HuH-7.5 (cell line): ENCODE measurements at regions not wholly inside any gene's neighbourhood (a gene's known extent, or its start where the extent isn't known, plus 50 kb on each side); places are given as distances from the start of the nearest gene placed in this dataset.
A peak's percentile ranks its signal among the peaks of the same experiment; 100 is the strongest.
"Not testable (repeated sequence)": the region's sequence is repeated elsewhere in the genome, so short reads cannot be mapped to it uniquely, and the experiment has no call there.

ENCODE experiments used
- DNase-seq: peaks from one replicate; pipeline ENCODE4 v3.0.0; 2011; ENCODE audit warnings: low spot score

- no peak for DNase-seq
Measured at GRCh38 chr6:4378319-4378996, 243.1 kb upstream of the ECI2 start.

GRCh38 chr6:4377603-4378002 lies 242.2 kb upstream of the ECI2 start:
- DNase-seq = no peak

GRCh38 chr6:4374216-4374615 lies 238.8 kb upstream of the ECI2 start:
- no peak for DNase-seq

- no peak for DNase-seq
Measured at GRCh38 chr6:4372866-4373265, 237.5 kb upstream of the ECI2 start.

GRCh38 chr6:4371207-4371921 lies 236.0 kb upstream of the ECI2 start:
- DNase-seq = no peak

GRCh38 chr6:4370066-4370465 lies 234.7 kb upstream of the ECI2 start:
- no peak for DNase-seq

GRCh38 chr6:4369616-4370015 lies 234.2 kb upstream of the ECI2 start:
- DNase-seq = no peak

- DNase-seq = no peak
Measured at GRCh38 chr6:4368649-4369048, 233.3 kb upstream of the ECI2 start.

- DNase-seq = no peak
Measured at GRCh38 chr6:4367643-4368042, 232.3 kb upstream of the ECI2 start.

- no peak for DNase-seq
Measured at GRCh38 chr6:4366635-4367395, 231.4 kb upstream of the ECI2 start.

- DNase-seq = no peak
Measured at GRCh38 chr6:4365686-4366085, 230.3 kb upstream of the ECI2 start.

GRCh38 chr6:4364711-4365110 lies 229.3 kb upstream of the ECI2 start:
- no peak for DNase-seq

GRCh38 chr6:4364172-4364571 lies 228.8 kb upstream of the ECI2 start:
- DNase-seq = no peak

GRCh38 chr6:4363656-4364055 lies 228.3 kb upstream of the ECI2 start:
- no peak for DNase-seq

GRCh38 chr6:4362326-4362725 lies 227.0 kb upstream of the ECI2 start:
- DNase-seq = no peak

GRCh38 chr6:4360920-4361319 lies 225.5 kb upstream of the ECI2 start:
- DNase-seq = no peak

GRCh38 chr6:4359108-4359730 lies 223.8 kb upstream of the ECI2 start:
- DNase-seq = no peak

GRCh38 chr6:4358414-4359107 lies 223.2 kb upstream of the ECI2 start:
- peak; percentile 32 for DNase-seq

- DNase-seq = not testable (repeated sequence)
Measured at GRCh38 chr6:4357660-4358152, 222.3 kb upstream of the ECI2 start.

GRCh38 chr6:4356899-4357659 lies 221.7 kb upstream of the ECI2 start:
- DNase-seq = no peak

GRCh38 chr6:4355241-4355640 lies 219.9 kb upstream of the ECI2 start:
- DNase-seq = no peak
